IPS-18a (cell line): ENCODE measurements at regions not wholly inside any gene's neighbourhood (a gene's known extent, or its start where the extent isn't known, plus 50 kb on each side); places are given as distances from the start of the nearest gene placed in this dataset.
"Not testable (repeated sequence)": the region's sequence is repeated elsewhere in the genome, so short reads cannot be mapped to it uniquely, and the experiment has no call there.

Experiments used
- H3K27ac ChIP-seq: one replicate; pipeline ENCODE4 v1.5.1; 2013; ENCODE audit warnings: low read length
- H3K27me3 ChIP-seq: one replicate; pipeline ENCODE4 v1.6.1; 2013; ENCODE audit warnings: mild to moderate bottlenecking, low read length; ENCODE audit not compliant: control insufficient read depth, insufficient read depth
- H3K36me3 ChIP-seq: one replicate; pipeline ENCODE4 v1.6.1; 2013; ENCODE audit warnings: low read depth, low read length; ENCODE audit not compliant: control insufficient read depth
- H3K4me1 ChIP-seq: one replicate; pipeline ENCODE4 v1.6.1; 2013; ENCODE audit warnings: low read depth, low read length; ENCODE audit not compliant: control insufficient read depth
- H3K4me3 ChIP-seq: one replicate; pipeline ENCODE4 v1.5.1; 2013; ENCODE audit warnings: low read length
- H3K9ac ChIP-seq: one replicate; pipeline ENCODE4 v1.6.1; 2013; ENCODE audit warnings: mild to moderate bottlenecking, low read length, moderate library complexity
- H3K9me3 ChIP-seq: one replicate; pipeline ENCODE4 v1.6.1; 2013; ENCODE audit warnings: low read depth, low read length; ENCODE audit not compliant: control insufficient read depth

DNA sequence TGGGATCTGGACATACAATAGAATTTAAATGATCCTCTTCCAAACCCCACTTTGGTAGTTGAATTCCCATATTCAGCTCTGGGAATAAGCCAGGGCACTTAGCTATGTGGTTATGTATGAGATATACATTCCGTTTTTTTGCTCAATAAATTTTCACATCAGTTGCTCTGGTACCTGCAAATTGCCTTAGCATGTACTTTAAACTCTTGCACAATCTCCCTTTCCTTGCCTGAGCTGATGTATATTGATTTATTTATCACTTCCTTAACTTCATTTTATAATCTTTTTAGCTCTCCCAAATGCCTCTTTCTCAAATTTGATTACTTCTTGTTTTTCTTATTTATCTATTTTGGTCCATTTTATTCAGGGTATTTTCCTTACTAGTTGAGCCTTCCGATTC, 90.1 kb upstream of the AGA start:
- Histone ChIP-seq H3K4me3 (no peak overlapping the region), H3K27ac (no peak overlapping the region), H3K36me3 (no peaks in the 10 kb centered on the region), H3K4me1 (peaks cover 3% of the 10 kb centered on the region), H3K27me3 (no peaks in the 10 kb centered on the region), H3K9me3 (no peaks in the 10 kb centered on the region), H3K9ac (no peak overlapping the region)

DNA sequence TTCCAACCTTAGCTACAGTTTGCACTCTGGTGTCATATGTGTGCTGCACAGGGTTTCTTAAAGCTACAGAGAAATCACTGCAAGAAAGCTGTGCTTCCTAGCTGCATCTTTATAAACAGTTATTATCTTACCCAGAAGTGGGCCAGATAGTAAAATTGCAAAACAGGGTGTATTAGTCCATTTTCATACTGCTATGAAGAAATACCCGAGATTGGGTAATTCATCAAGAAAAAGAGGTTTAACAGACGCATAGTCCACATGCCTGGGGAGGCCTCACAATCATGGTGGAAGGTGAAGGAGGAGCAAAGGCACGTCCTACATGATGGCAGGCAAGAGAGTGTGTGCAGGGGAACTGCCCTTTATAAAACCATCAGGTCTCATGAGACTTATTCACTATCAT, 92.6 kb upstream of the AGA start:
- not testable (repeated sequence) for H3K27me3 ChIP-seq, H3K4me3 ChIP-seq, H3K36me3 ChIP-seq, H3K4me1 ChIP-seq, H3K9me3 ChIP-seq, H3K27ac ChIP-seq, H3K9ac ChIP-seq

DNA sequence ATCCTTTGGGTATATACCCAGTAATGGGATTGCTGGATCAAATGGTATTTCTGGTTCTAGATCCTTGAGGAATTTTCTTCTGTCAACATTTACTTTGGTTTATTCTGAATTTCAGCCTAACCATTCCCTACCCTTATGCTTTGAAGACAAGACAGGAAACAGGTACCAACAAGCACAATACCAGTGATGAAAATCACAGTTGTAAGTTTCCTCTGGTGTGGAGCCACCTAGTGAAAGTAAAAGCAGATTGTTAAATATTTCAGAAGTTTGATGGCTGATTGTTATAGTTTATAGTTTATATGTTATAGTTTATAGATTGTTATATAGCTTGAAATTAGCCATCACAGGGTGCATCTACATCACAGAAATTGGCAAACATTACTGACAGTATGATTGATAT, 104.5 kb upstream of the AGA start:
- Histone ChIP-seq H3K4me3 (no peak overlapping the region), H3K36me3 (no peaks in the 10 kb centered on the region), H3K4me1 (no peaks in the 10 kb centered on the region), H3K9ac (no peak overlapping the region), H3K9me3 (no peaks in the 10 kb centered on the region), H3K27ac (no peak overlapping the region), H3K27me3 (no peaks in the 10 kb centered on the region)

DNA sequence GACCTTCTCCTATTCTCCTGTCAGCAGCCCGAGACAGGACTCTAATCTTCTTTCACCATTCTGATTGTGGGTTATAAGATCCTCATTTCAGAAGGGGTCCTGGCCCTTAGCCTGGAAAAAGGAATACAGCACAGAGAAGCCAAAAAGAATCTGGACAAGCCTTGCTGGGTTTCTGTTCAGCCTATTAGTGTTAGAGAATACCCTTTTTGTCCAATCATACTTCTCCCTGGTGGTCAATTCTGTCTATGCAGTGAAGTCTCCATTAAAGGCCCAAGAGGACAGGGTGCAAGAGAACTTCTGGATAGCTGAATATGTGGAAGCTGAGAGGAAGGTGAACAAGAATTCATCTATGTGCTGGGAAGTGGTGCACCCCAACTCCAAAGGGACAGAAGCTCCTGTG, 105.7 kb upstream of the AGA start:
- no peak overlapping the region for H3K9ac ChIP-seq
- no peak overlapping the region for H3K27ac ChIP-seq

DNA sequence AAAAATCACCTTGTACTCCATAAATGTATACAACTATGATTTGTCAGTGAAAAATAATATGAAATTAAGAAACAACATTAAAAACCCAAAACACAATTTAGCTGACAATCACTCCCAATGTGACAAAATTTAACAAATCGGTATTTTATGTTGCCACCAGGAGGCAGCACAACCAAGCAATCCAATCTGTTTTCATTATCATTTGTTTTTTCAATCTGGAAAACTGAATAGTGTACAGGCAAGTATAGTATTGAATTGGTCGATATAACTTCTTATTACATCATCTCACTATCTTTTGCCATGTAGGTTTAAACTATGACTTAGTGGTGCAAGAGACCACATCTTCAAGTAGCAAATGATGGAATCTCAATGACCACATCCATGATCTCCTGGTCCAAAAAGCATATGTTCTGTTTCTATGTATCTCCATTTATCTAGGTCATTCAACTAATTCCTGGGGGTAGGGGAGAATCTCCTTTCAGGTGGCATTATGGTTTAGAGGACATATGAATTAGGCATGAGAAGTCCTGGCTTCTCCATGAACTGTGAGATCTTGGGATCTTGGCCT, 112.9 kb upstream of the AGA start:
- Histone ChIP-seq H3K9ac (no peak overlapping the region), H3K4me3 (no peak overlapping the region), H3K9me3 (no peaks in the 10 kb centered on the region), H3K27ac (no peak overlapping the region), H3K27me3 (no peaks in the 10 kb centered on the region), H3K4me1 (peaks cover 16% of the 10 kb centered on the region), H3K36me3 (no peaks in the 10 kb centered on the region)

More for the DNA sequence above, 105.7 kb upstream of the AGA start:
- no peaks in the 10 kb centered on the region for H3K36me3 ChIP-seq
- H3K4me3 ChIP-seq: no peak overlapping the region
- no peaks in the 10 kb centered on the region for H3K9me3 ChIP-seq
- H3K4me1 ChIP-seq: no peaks in the 10 kb centered on the region
- H3K27me3 ChIP-seq: no peaks in the 10 kb centered on the region

DNA sequence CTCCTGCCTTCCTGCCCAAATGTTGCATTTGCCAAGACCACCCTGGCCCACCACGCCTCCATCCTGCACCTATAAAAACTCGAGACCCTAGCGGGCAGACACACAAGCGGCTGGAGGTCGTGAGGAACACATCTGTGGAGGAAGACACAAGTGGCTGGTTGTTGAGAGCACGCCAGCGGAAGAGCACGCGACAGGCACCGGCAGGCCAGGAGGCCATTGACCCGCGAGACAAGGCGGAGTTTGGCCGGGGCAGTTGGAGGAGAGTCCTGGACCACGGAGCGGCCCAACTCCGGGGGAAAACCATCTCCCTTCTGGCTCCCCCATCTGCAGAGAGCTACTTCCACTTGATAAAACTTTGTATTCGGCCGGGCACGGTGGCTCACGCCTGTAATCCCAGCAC, 115.2 kb upstream of the AGA start:
- peaks cover 16% of the 10 kb centered on the region for H3K4me1 ChIP-seq

DNA sequence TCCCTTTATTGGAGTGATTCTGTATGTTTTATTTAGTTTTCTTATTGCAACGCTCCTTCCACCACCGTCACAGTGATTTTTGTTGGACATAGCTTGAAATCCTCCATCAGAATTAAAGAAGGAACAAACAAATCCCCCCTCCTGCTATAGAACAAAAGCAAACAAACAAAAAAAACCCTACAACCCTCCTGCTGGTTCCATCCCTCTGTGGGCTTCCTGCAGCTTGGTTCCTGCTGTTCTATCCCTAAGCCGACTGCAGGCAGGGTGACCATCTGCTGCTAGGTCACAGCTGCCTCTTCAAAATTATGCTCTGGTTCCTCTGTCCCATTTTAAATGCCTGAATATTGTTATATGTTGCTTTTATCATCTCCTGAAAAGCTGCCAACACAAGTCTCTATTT, 116.8 kb upstream of the AGA start:
- Histone ChIP-seq H3K36me3 (no peaks in the 10 kb centered on the region), H3K4me3 (no peak overlapping the region), H3K9ac (no peak overlapping the region), H3K4me1 (peaks cover 16% of the 10 kb centered on the region), H3K27ac (no peak overlapping the region), H3K9me3 (no peaks in the 10 kb centered on the region), H3K27me3 (no peaks in the 10 kb centered on the region)

More for the DNA sequence above, 115.2 kb upstream of the AGA start:
- no peaks in the 10 kb centered on the region for H3K9me3 ChIP-seq
- H3K4me3 ChIP-seq: no peak overlapping the region
- H3K27me3 ChIP-seq: no peaks in the 10 kb centered on the region
- no peak overlapping the region for H3K9ac ChIP-seq
- no peaks in the 10 kb centered on the region for H3K36me3 ChIP-seq
- H3K27ac ChIP-seq: no peak overlapping the region

DNA sequence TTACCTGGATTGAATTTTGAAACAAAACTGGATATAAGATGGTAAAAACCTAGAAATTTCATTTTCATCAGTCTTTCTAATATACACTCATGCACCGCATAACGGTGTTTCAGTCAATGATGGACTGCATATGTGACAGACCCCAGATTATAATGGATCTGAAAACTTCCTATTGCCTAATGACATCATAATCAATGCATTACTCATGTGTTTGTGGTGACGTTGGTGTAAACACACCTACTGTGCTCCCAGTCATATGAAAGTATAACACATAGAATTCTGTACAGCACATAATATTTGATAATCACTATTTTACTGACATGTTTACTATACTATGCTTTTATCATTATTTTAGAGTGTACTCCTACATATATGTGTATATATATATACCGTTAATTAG, 119.9 kb upstream of the AGA start:
- H3K4me3 ChIP-seq: no peak overlapping the region
- no peak overlapping the region for H3K9ac ChIP-seq
- no peaks in the 10 kb centered on the region for H3K36me3 ChIP-seq
- H3K9me3 ChIP-seq: no peaks in the 10 kb centered on the region
- H3K4me1 ChIP-seq: peaks cover 16% of the 10 kb centered on the region
- H3K27ac ChIP-seq: no peak overlapping the region
- H3K27me3 ChIP-seq: no peaks in the 10 kb centered on the region

DNA sequence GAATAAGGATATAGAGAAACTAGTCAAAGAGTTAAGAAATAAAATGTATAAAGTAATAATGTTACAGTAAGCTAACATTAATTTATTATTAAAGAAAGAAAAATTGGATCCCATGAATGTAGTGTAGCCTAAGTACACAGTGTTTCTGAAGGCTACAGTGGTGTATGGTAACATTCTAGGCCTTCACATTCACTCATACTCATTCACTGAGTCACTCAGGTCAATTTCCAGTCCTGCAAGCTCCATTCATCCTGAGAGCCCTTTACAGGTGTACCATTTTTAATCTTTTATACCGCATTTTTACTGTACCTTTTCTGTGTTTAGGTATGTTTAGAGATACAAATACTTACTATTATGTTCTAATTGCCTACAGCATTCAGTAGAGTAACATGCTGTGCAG, 120.6 kb upstream of the AGA start:
- Histone ChIP-seq H3K9me3 (no peaks in the 10 kb centered on the region), H3K27ac (no peak overlapping the region), H3K9ac (no peak overlapping the region), H3K4me1 (peaks cover 15% of the 10 kb centered on the region), H3K27me3 (no peaks in the 10 kb centered on the region), H3K4me3 (no peak overlapping the region), H3K36me3 (no peaks in the 10 kb centered on the region)

DNA sequence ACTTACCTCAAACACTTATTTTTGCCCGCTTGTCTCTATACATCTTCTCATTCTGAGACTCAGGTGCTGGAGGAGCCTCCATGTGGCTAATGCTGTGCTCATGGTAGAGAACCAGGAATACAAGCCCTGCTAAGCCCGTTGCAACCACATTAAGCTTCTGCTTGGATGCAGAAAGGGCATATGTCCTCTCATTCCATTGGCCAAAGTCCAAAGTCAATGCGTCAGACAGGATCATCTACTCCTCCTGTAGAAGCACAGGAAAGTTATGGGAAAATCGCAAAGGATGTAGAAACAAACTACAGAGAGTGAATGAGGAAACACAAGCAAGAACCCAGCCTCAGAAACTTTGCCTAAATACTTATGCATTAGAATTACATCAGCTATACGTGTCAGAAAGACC, 124.5 kb upstream of the AGA start:
- Histone ChIP-seq H3K36me3 (no peaks in the 10 kb centered on the region), H3K4me1 (peaks cover 3% of the 10 kb centered on the region), H3K9ac (no peak overlapping the region), H3K27me3 (no peaks in the 10 kb centered on the region), H3K27ac (no peak overlapping the region), H3K9me3 (no peaks in the 10 kb centered on the region), H3K4me3 (no peak overlapping the region)

DNA sequence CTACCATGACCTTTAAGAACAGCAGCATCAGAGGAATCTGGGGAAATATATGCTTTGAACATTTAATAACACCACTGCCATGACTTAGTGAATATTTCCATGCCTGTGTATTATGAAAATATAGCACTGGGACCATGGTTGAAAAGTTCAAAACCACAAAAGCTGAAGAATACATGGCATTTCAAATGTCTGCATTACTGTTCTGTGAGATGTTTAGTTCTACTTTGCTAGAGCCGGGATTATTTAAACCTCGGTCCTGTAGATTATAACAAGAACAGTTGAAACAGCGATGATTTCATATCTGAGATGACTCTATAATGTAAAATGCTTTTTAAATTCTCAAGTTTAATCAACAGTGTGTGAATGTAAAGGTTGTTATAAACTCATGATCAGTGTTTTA, 126.7 kb upstream of the AGA start:
- H3K36me3 ChIP-seq: no peaks in the 10 kb centered on the region
- peaks cover 3% of the 10 kb centered on the region for H3K4me1 ChIP-seq
- H3K9me3 ChIP-seq: no peaks in the 10 kb centered on the region
- no peak overlapping the region for H3K4me3 ChIP-seq
- no peaks in the 10 kb centered on the region for H3K27me3 ChIP-seq
- H3K9ac ChIP-seq: no peak overlapping the region
- no peak overlapping the region for H3K27ac ChIP-seq

DNA sequence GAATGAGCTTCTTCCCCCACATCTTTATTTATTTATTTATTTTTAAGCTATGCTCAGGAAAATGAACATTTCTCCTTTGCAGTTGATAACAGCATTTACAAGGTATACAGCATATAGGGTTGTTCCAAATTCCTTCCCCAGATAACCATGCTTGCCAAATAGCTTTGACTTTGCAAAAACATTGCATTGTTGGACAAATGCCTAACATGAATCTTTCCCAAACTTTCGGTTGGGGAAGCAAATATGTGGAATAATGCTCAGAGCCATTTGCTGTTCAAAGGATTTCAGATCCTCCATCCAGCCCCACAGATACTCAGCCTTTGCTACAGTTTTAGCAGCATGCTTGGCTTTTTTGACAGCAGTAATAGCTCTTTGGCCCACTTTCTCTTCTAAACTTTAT, 127.2 kb upstream of the AGA start:
- no peak overlapping the region for H3K9ac ChIP-seq
- H3K27me3 ChIP-seq: no peaks in the 10 kb centered on the region
- no peak overlapping the region for H3K4me3 ChIP-seq
- H3K36me3 ChIP-seq: no peaks in the 10 kb centered on the region
- no peak overlapping the region for H3K27ac ChIP-seq
- no peaks in the 10 kb centered on the region for H3K9me3 ChIP-seq
- peaks cover 3% of the 10 kb centered on the region for H3K4me1 ChIP-seq
